ENCODE measurements at regions not wholly inside any gene's neighbourhood (a gene's known extent, or its start where the extent isn't known, plus 50 kb on each side); places are given as distances from the start of the nearest gene placed in this dataset.

DNA sequence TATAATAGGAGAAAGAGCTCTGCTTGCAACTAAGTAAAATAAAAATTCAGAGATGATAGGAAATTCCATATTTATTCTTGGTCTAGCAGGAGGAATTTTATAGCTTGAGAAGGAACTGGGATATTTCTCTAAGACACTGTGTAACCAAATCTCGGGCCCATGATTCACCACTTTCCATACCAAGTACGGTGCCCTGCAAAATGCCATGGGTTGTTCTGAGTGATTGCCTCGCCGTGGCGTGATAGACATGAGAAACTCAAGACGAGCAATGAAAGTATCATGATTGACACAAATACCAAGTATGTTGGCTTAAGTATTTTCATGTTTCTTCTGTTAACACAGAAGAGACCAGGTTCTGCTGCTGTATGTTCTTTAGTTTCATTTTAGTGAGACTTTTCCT is 167.2 kb downstream of the LMO4 start:
- Histone ChIP-seq H3K27me3 (no peaks in the 10 kb centered on the region), H3K27ac (no peak overlapping the region), H3K4me3 (no peak overlapping the region), H3K9me3 (no peaks in the 10 kb centered on the region), H3K4me1 (no peaks in the 10 kb centered on the region), H3K36me3 (no peaks in the 10 kb centered on the region)
- 86 to 95% (median 91%) methylated on average over 6 of the region's 6 CpGs for WGBS, 4 donors
- ATAC-seq = no peak
- no peak for TF ChIP-seq POLR2A (IDR thresholded peaks at IDR 0.05)
- TF ChIP-seq, protein P1, sequence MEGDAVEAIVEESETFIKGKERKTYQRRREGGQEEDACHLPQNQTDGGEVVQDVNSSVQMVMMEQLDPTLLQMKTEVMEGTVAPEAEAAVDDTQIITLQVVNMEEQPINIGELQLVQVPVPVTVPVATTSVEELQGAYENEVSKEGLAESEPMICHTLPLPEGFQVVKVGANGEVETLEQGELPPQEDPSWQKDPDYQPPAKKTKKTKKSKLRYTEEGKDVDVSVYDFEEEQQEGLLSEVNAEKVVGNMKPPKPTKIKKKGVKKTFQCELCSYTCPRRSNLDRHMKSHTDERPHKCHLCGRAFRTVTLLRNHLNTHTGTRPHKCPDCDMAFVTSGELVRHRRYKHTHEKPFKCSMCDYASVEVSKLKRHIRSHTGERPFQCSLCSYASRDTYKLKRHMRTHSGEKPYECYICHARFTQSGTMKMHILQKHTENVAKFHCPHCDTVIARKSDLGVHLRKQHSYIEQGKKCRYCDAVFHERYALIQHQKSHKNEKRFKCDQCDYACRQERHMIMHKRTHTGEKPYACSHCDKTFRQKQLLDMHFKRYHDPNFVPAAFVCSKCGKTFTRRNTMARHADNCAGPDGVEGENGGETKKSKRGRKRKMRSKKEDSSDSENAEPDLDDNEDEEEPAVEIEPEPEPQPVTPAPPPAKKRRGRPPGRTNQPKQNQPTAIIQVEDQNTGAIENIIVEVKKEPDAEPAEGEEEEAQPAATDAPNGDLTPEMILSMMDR (IDR thresholded peaks at IDR 0.05) = no peak
- no peak for DNase-seq
- intact Hi-C loops (cut with DNase I) = no loop called here

DNA sequence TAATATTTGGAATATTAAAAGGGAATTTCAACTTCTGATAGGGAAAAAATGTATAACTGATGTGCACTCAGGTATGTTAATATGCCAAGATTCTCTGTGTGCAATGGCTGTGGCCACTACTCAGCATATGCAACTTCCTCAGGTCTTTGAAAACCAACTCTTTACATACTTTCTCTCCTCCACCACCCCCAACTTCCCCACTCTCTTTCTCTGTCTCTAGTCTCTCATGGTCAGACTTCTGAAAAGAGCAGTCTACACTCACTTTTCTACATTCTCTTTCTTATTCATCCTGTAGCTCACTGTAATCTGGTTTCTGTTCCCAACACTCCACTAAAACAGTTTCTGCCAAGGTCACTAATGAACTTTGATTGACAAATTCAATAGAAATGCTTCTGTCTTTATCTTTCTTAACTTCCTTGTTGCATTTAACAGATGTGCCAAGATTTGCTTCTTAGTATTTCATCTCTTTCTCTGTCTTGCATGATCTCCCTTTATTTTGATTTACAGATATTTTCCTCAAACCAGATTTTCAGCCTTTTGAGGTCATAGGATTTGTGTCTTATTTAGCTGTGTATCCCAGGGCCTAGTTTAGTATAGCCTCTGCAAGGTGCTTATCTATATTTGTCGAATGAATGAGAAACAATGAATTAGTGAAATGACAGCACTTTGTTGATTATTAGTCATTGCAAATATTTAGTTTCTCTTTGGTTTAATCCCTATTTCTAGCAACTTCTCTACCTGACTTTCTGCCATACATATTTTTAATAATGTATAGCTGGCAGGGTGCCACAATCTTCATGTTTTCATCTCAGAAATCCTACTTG is 168.9 kb downstream of the LMO4 start:
- intact Hi-C loops (cut with DNase I) = no loop called here
- no peak for ATAC-seq
- TF ChIP-seq, protein P1 (IDR thresholded peaks at IDR 0.05) = no peak
- no peak for TF ChIP-seq POLR2A (IDR thresholded peaks at IDR 0.05)
- DNase-seq = no peak
- H3K27me3 ChIP-seq = no peaks in the 10 kb centered on the region
- H3K9me3 ChIP-seq = no peaks in the 10 kb centered on the region
- no peaks in the 10 kb centered on the region for H3K4me1 ChIP-seq
- H3K36me3 ChIP-seq = no peaks in the 10 kb centered on the region
- no peak overlapping the region for H3K27ac ChIP-seq
- WGBS, 4 donors = 37 to 47% (median 46%) methylated on average over 1 of the region's 1 CpG
- H3K4me3 ChIP-seq = no peak overlapping the region

DNA sequence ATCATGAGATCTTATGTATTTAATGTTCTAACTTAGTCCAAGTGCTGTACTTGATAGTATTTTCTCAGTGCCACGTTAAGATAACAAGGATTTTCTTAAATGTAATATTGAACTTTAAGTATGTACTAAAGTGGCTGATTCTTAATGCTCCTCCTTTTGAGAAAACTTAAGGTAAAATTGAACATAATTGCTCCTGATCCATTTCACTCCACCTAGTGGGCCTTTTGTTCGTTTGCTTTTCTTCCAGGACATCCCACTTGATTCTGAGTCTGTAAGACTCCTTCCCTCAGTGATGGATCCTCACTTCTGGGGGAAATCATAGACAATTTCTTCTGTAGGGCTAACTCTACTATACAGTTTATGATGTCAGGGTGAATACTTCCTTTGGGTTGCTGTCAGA is 173.1 kb downstream of the LMO4 start:
- no peak for ATAC-seq
- H3K27me3 ChIP-seq = no peaks in the 10 kb centered on the region
- TF ChIP-seq POLR2A (IDR thresholded peaks at IDR 0.05) = no peak
- TF ChIP-seq, protein P1 (IDR thresholded peaks at IDR 0.05) = peak in 1 of 12 donors; percentile 15
- no peak for DNase-seq
- H3K4me3 ChIP-seq = no peak overlapping the region
- H3K36me3 ChIP-seq = no peaks in the 10 kb centered on the region
- H3K27ac ChIP-seq = no peak overlapping the region
- WGBS, 4 donors = 49 to 58% (median 51%) methylated on average over 2 of the region's 2 CpGs
- intact Hi-C loops (cut with DNase I) = no loop called here
- H3K9me3 ChIP-seq = no peaks in the 10 kb centered on the region
- no peaks in the 10 kb centered on the region for H3K4me1 ChIP-seq

DNA sequence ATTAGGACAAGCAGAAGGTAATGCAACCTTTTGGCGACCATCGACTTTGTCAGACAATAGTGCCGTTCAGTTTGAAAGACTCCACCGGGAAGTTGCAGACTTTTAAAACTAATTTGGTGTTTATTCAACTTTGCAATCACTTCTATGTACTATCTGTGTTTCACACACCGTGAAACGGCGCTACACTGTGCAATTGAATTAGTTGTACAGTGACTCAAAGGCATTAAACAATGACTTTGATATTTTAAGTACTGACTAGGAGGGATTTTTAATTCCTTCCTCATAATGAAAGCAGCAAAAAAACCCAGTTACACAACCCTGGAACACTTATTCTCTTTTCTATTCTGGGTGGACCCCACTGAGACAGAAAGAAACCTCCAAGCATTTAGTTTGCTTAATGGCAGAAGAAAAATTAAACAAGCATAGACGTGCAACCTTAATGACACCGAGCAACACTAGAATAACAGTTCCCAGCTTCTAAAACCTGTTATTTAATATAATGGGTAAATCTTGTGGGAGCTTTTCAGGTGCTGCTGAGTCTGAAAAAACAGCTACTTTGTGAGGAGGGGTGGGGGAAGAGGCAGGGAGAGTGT is 176.8 kb downstream of the LMO4 start:
- no peak for DNase-seq

More for the DNA sequence above, 176.8 kb downstream of the LMO4 start:
- Histone ChIP-seq H3K4me3 (no peak overlapping the region), H3K9me3 (no peaks in the 10 kb centered on the region), H3K27ac (no peak overlapping the region), H3K4me1 (peaks cover 0 to 3% (median 0%) of the 10 kb centered on the region in 12 donors), H3K36me3 (no peaks in the 10 kb centered on the region), H3K27me3 (no peaks in the 10 kb centered on the region)
- intact Hi-C loops (cut with DNase I) = no loop called here
- no peak for ATAC-seq
- 85 to 89% (median 87%) methylated on average over 9 of the region's 9 CpGs for WGBS, 4 donors
- no peak for TF ChIP-seq POLR2A (IDR thresholded peaks at IDR 0.05)
- TF ChIP-seq, protein P1 (IDR thresholded peaks at IDR 0.05) = no peak
